PC-9 (cell line): ENCODE measurements at regions not wholly inside any gene's neighbourhood (a gene's known extent, or its start where the extent isn't known, plus 50 kb on each side); places are given as distances from the start of the nearest gene placed in this dataset.

Source experiments
- EZH2 ChIP-seq: fragments of 200-600 bp; sonication (generic); IDR thresholded peaks from 2 replicates; pipeline ENCODE4 v1.8.0; 2017; ENCODE audit warnings: antibody characterized with exemption, low read depth
- TF ChIP-seq, protein P1 (sequence below): fragments of 200-600 bp; sonication (generic); conservative IDR thresholded peaks from 2 replicates; pipeline ENCODE4 v1.6.1; 2017; ENCODE audit warnings: mixed run types, antibody characterized with exemption, mild to moderate bottlenecking, moderate library complexity

DNA sequence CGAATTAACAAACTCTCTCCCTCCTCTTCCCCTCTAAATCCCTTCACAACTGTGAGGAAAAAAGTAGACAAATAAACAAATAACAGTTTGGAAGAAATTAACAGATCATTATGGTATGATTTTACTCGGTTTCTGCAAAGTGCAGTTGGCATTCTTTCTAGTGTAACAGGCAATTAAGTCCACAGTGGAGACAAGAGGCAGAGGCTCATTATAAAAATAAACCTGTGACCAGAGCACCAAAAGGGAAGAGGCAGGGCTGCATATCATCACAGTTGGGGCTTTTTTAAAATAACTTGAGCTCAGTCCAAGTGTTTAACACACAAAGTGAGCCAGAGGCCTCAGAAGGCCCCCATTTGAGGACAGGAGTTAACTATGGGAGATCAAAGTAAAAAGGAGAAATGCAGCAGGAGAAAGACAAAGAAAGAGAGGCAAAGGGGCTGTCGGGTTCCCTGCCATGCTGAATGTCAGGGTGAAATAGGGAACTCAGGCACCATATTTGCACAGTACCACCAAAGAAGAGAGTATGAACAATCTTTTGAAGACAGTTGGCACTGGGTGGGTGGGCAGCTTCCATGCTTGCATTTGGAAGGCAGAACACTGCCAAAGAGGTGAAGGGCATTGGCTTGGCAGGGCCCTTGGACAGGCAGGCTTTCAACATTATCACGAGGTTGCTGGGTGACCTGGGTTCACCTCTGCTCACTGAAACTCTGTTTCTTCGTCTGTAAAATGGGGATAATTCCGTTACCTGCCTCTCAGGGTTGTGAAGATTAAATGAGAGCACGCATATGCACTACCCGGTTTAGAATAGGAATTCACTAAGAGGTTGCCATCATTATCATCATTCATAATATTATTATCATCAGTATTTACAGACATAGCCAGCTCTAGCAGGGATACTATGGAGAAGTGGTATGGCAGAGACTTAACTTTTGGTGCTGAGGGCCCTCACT lies 134.5 kb downstream of the MEX3B start:
- TF ChIP-seq, protein P1, sequence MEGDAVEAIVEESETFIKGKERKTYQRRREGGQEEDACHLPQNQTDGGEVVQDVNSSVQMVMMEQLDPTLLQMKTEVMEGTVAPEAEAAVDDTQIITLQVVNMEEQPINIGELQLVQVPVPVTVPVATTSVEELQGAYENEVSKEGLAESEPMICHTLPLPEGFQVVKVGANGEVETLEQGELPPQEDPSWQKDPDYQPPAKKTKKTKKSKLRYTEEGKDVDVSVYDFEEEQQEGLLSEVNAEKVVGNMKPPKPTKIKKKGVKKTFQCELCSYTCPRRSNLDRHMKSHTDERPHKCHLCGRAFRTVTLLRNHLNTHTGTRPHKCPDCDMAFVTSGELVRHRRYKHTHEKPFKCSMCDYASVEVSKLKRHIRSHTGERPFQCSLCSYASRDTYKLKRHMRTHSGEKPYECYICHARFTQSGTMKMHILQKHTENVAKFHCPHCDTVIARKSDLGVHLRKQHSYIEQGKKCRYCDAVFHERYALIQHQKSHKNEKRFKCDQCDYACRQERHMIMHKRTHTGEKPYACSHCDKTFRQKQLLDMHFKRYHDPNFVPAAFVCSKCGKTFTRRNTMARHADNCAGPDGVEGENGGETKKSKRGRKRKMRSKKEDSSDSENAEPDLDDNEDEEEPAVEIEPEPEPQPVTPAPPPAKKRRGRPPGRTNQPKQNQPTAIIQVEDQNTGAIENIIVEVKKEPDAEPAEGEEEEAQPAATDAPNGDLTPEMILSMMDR: no peak
- no peak for TF ChIP-seq EZH2
